Tibial artery (tissue), 4 donors: ENCODE measurements at regions not wholly inside any gene's neighbourhood (a gene's known extent, or its start where the extent isn't known, plus 50 kb on each side); places are given as distances from the start of the nearest gene placed in this dataset.
A peak's percentile ranks its signal among the peaks of the same experiment; 100 is the strongest.

Experiments
- DNase-seq, 2 donors: peaks; one replicate each; pipeline ENCODE4 v3.0.0-alpha.2; 2019
- H3K27ac ChIP-seq, 2 donors: fragments of 200-600 bp; sonication (generic) in 1 of 2; 1 replicate in 1 of 2; 2 replicates in 1 of 2; pipeline ENCODE4 v1.5.1; 2018 to 2019; ENCODE audit warnings: mild to moderate bottlenecking in 1 of 2
- H3K27me3 ChIP-seq, 2 donors: fragments of 200-600 bp; sonication (generic) in 1 of 2; one replicate each; pipeline versions ENCODE4 v1.5.1 to v1.6.0; 2016 to 2019
- H3K36me3 ChIP-seq, 3 donors: fragments of 200-600 bp; sonication (generic) in 2 of 3; one replicate each; pipeline ENCODE4 v1.5.1; 2016 to 2019; ENCODE audit warnings: mild to moderate bottlenecking in 2 of 3
- H3K4me1 ChIP-seq, 4 donors: fragments of 200-600 bp; sonication (generic) in 2 of 4; 1 replicate in 3 of 4; 2 replicates in 1 of 4; pipeline ENCODE4 v1.5.1; 2016 to 2019
- H3K4me3 ChIP-seq, 2 donors: fragments of 200-600 bp; sonication (generic) in 1 of 2; 1 replicate in 1 of 2; 2 replicates in 1 of 2; pipeline ENCODE4 v1.5.1; 2018 to 2019; ENCODE audit warnings: mild to moderate bottlenecking in 2 of 2
- H3K9me3 ChIP-seq, 3 donors: fragments of 200-600 bp; sonication (generic) in 1 of 3; one replicate each; pipeline ENCODE4 v1.5.1; 2016 to 2019
- CTCF ChIP-seq, 2 experiments: fragments of 200-600 bp in 1 of 2; fragments of 450-650 bp in 1 of 2; IDR thresholded peaks; one replicate each; pipeline ENCODE4 v1.5.1; 2017 to 2019; ENCODE audit warnings: antibody characterized with exemption in 2 of 2, mild to moderate bottlenecking in 1 of 2, moderate library complexity in 1 of 2
- intact Hi-C: fragments of 100-400 bp; cut with DNase I; formaldehyde crosslinking; loops from one replicate; pipeline ENCODE4 v1.15.0; 2023; ENCODE audit warnings: low total_unique reads

DNA sequence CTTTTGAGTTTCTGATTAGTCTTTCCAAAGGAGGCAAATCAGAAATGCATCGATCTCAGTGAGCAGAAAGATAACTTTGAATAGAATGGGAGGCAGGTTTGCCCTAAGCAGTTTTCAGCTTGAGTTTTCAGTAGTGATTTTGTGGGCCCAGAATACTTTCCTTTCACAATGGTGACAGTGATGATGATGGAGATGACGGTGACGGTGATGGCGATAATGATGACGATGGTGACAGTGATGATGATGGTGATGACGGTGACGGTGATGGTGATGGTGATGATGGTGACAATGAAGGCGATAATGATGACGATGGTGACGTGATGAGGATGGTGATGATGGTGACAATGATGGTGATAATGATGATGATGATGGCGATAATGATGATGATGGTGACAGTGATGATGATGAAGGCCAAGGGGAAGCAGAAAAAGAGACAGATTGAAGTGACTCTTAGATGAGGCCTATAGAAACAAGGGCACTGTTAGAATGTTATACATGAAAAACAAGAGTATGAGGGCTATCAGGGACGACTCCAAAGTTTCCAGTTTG lies 153.4 kb upstream of the B3GAT1 start:
- no peaks in the 10 kb centered on the region for H3K36me3 ChIP-seq
- no peaks in the 10 kb centered on the region for H3K4me1 ChIP-seq
- H3K9me3 ChIP-seq: no peaks in the 10 kb centered on the region
- no peak overlapping the region for H3K4me3 ChIP-seq
- no peaks in the 10 kb centered on the region for H3K27me3 ChIP-seq
- TF ChIP-seq CTCF (IDR thresholded peaks at IDR 0.05): no peak
- H3K27ac ChIP-seq: no peak overlapping the region
- DNase-seq: no peak
- intact Hi-C loops: no loop called here

DNA sequence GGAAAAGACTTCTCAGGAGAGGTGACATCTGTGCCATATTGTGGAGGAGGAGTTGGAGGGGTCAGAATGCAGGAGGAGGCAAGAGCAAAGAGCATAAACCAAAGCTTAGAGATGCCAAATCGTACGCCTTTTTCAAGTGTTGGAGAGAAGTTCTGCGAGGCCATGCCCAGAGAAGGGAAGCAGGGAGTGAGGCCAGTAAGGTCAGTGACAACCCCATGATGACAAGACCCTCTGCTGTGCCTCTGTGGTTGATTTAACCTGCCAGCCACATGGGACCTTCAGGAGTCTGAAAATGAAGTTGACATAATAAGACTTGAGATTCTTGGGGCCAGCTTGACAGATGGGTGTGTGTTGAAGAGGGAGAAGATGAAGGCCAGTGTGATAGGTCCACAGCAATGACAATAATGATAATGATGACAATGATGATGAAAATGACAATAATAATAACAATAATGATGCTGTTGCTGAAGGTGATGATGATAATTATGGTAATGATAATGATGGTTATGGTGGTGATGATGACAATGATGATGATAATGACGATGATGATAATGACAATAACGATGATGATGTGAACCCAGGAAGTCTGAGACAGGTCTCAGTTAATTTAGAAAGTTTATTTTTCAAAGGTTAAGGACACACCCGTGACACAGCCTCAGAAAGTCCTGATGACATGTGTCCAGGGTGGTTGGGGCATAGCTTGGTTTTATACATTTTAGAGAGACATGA lies 152.6 kb upstream of the B3GAT1 start:
- no peaks in the 10 kb centered on the region for H3K4me1 ChIP-seq
- intact Hi-C loops: no loop called here
- H3K27ac ChIP-seq: no peak overlapping the region
- DNase-seq: no peak
- no peaks in the 10 kb centered on the region for H3K36me3 ChIP-seq
- no peaks in the 10 kb centered on the region for H3K9me3 ChIP-seq
- no peak for TF ChIP-seq CTCF (IDR thresholded peaks at IDR 0.05)
- no peak overlapping the region for H3K4me3 ChIP-seq
- H3K27me3 ChIP-seq: no peaks in the 10 kb centered on the region

DNA sequence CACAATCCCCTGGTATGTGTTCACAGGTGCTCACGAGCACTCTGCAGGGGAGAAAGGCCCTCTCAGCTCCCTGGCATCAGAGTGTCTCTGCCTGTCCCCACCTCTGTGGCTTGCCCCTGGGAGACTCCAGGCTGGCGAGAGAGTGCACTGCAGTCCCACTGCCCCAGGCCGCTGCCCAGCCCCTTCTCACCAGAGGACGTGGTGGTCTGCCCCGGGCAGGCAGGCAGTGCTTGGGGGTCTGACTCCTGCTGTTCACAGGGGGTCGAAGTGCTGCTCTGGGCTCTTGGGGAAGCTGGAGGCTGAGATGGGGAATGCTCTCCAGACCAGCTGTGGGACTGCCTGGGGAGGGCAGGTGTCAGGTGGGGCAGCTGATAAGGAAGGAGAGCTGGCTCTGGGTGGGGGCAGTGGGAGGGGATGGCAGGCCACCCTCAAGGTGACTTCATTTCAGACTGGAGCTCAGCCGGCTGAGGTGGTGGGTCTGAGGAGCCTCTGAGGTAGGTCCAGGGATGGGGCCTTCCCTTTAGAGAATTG lies 151.0 kb upstream of the B3GAT1 start:
- TF ChIP-seq CTCF (IDR thresholded peaks at IDR 0.05): no peak
- Histone ChIP-seq H3K27me3 (no peaks in the 10 kb centered on the region), H3K36me3 (no peaks in the 10 kb centered on the region), H3K27ac (no peak overlapping the region), H3K9me3 (no peaks in the 10 kb centered on the region), H3K4me1 (no peaks in the 10 kb centered on the region), H3K4me3 (no peak overlapping the region)
- intact Hi-C loops: no loop called here
- peak in 1 of 2 donors; percentile 48 for DNase-seq

DNA sequence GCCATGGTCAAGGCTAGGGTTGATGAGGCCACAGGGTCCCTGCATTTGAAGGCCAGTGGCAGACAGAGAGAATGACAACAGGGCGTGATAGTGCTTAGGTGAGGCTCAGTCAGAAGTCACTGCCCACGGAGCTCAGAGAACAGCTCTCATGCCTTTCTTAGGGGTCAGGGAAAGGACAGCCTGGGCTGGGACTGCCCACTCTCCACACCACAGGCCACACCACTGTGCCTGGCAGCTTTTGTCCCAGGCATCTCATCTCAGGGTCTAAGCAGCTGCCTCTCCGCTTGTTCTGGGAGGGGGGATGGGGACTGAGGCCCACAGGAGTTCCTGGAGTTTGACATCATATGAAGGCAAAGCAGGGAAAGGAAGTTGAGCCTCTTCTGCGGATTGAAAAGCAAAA lies 150.2 kb upstream of the B3GAT1 start:
- intact Hi-C loops: no loop called here
- H3K4me1 ChIP-seq: no peaks in the 10 kb centered on the region
- no peak for DNase-seq
- no peak overlapping the region for H3K4me3 ChIP-seq
- H3K27ac ChIP-seq: no peak overlapping the region
- H3K27me3 ChIP-seq: no peaks in the 10 kb centered on the region
- no peak for TF ChIP-seq CTCF (IDR thresholded peaks at IDR 0.05)
- H3K36me3 ChIP-seq: no peaks in the 10 kb centered on the region
- H3K9me3 ChIP-seq: no peaks in the 10 kb centered on the region

DNA sequence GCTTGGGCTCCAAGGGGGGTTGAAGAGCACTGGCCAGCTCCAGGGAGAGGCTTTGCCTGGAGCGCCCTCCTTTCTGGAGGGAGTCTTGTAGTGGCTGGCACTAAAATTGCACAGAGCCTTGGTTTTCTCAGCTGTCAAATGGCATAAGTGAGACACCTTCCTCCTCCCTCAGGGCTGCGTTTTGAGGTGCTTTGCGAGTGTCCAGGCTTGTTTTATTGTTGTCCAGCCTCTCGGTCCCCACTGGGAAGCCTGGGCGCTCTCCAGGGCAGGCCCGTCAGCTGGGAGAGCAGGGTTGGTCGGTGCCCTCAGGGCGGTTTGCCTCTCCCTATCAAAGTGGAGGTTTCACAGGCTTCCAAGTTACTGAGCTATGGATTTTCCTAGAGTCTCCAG lies 149.3 kb upstream of the B3GAT1 start:
- Histone ChIP-seq H3K4me1 (no peaks in the 10 kb centered on the region), H3K27me3 (no peaks in the 10 kb centered on the region), H3K4me3 (no peak overlapping the region), H3K36me3 (no peaks in the 10 kb centered on the region), H3K27ac (no peak overlapping the region), H3K9me3 (no peaks in the 10 kb centered on the region)
- TF ChIP-seq CTCF (IDR thresholded peaks at IDR 0.05): no peak
- intact Hi-C loops: no loop called here
- DNase-seq: peak in 1 of 2 donors; percentile 25
